Muscle of leg (tissue), 3 donors: ENCODE measurements at regions not wholly inside any gene's neighbourhood (a gene's known extent, or its start where the extent isn't known, plus 50 kb on each side); places are given as distances from the start of the nearest gene placed in this dataset.

Experiments used
- DNase-seq: peaks from one replicate; pipeline ENCODE4 v3.0.0; 2013
- H3K27ac ChIP-seq: one replicate; pipeline ENCODE4 v1.5.1; 2013; ENCODE audit warnings: mild to moderate bottlenecking, low read length, control low read depth
- H3K27me3 ChIP-seq: one replicate; pipeline ENCODE4 v1.6.1; 2013; ENCODE audit warnings: low read length; ENCODE audit not compliant: control insufficient read depth, insufficient read depth
- H3K36me3 ChIP-seq: one replicate; pipeline ENCODE4 v1.6.1; 2013; ENCODE audit warnings: low read length; ENCODE audit not compliant: control insufficient read depth, insufficient read depth
- H3K4me1 ChIP-seq: one replicate; pipeline ENCODE4 v1.6.1; 2013; ENCODE audit warnings: low read length; ENCODE audit not compliant: control insufficient read depth, insufficient read depth
- H3K4me3 ChIP-seq: one replicate; pipeline ENCODE4 v1.5.1; 2013; ENCODE audit warnings: low read length, control low read depth
- H3K9me3 ChIP-seq: replicated peaks from 2 replicates; pipeline ENCODE4 v1.6.1; 2013; ENCODE audit warnings: low read depth, low read length; ENCODE audit not compliant: control insufficient read depth
- WGBS: methylation state at CpG from one replicate; pipeline ENCODE4 v1.1.5; 2013; ENCODE audit warnings: missing lambda C conversion rate; ENCODE audit not compliant: insufficient coverage; 5-methylcytosine and 5-hydroxymethylcytosine counted together

- no peak overlapping the region for H3K4me3 ChIP-seq
- DNase-seq: no peak
- H3K27ac ChIP-seq: no peak overlapping the region
- 62% methylated on average over 7 of the region's 7 CpGs for WGBS
- H3K9me3 ChIP-seq: no peaks in the 10 kb centered on the region
- H3K36me3 ChIP-seq: no peaks in the 10 kb centered on the region
- no peaks in the 10 kb centered on the region for H3K4me1 ChIP-seq
- no peaks in the 10 kb centered on the region for H3K27me3 ChIP-seq
Measured at GRCh38 chr7:30212701-30213111, 71.7 kb upstream of the ZNRF2 start.

- H3K4me1 ChIP-seq: no peaks in the 10 kb centered on the region
- DNase-seq: no peak
- H3K9me3 ChIP-seq: no peaks in the 10 kb centered on the region
- H3K4me3 ChIP-seq: no peak overlapping the region
- no peaks in the 10 kb centered on the region for H3K27me3 ChIP-seq
- H3K36me3 ChIP-seq: no peaks in the 10 kb centered on the region
- no peak overlapping the region for H3K27ac ChIP-seq
Measured at GRCh38 chr7:30213637-30214036, 70.8 kb upstream of the ZNRF2 start.

- DNase-seq: no peak
Measured at GRCh38 chr7:30214651-30215137, 69.7 kb upstream of the ZNRF2 start.

GRCh38 chr7:30221764-30222163 is 62.6 kb upstream of the ZNRF2 start:
- WGBS: no CpG with 5 or more reads among the region's 5 CpGs
- H3K27ac ChIP-seq: no peak overlapping the region
- no peak for DNase-seq
- no peaks in the 10 kb centered on the region for H3K36me3 ChIP-seq
- no peaks in the 10 kb centered on the region for H3K27me3 ChIP-seq
- H3K4me3 ChIP-seq: no peak overlapping the region
- peaks cover 16% of the 10 kb centered on the region for H3K4me1 ChIP-seq
- peaks cover 9% of the 10 kb centered on the region for H3K9me3 ChIP-seq

More at GRCh38 chr7:30214651-30215137, 69.7 kb upstream of the ZNRF2 start:
- Histone ChIP-seq H3K27me3 (no peaks in the 10 kb centered on the region), H3K27ac (no peak overlapping the region), H3K4me1 (no peaks in the 10 kb centered on the region), H3K36me3 (no peaks in the 10 kb centered on the region), H3K9me3 (no peaks in the 10 kb centered on the region), H3K4me3 (no peak overlapping the region)
- WGBS: 78% methylated on average over 4 of the region's 8 CpGs

GRCh38 chr7:30222515-30223215 is 61.7 kb upstream of the ZNRF2 start:
- H3K27ac ChIP-seq: no peak overlapping the region
- H3K36me3 ChIP-seq: no peaks in the 10 kb centered on the region
- peaks cover 9% of the 10 kb centered on the region for H3K9me3 ChIP-seq
- WGBS: 32% methylated on average over 5 of the region's 8 CpGs
- no peak for DNase-seq
- no peaks in the 10 kb centered on the region for H3K27me3 ChIP-seq
- H3K4me1 ChIP-seq: peaks cover 19% of the 10 kb centered on the region
- H3K4me3 ChIP-seq: no peak overlapping the region

GRCh38 chr7:30223896-30224295 is 60.5 kb upstream of the ZNRF2 start:
- H3K27ac ChIP-seq: no peak overlapping the region
- no peak overlapping the region for H3K4me3 ChIP-seq
- peaks cover 9% of the 10 kb centered on the region for H3K9me3 ChIP-seq
- DNase-seq: no peak
- no CpG with 5 or more reads among the region's 2 CpGs for WGBS
- H3K36me3 ChIP-seq: no peaks in the 10 kb centered on the region
- peaks cover 22% of the 10 kb centered on the region for H3K4me1 ChIP-seq
- no peaks in the 10 kb centered on the region for H3K27me3 ChIP-seq

- H3K4me1 ChIP-seq: peaks cover 22% of the 10 kb centered on the region
- peak; percentile 40 for DNase-seq
- peak overlapping the region; percentile 83 for H3K27ac ChIP-seq
- no peaks in the 10 kb centered on the region for H3K36me3 ChIP-seq
- WGBS: 0% methylated on average over 1 of the region's 3 CpGs
- no peaks in the 10 kb centered on the region for H3K27me3 ChIP-seq
- peaks cover 9% of the 10 kb centered on the region for H3K9me3 ChIP-seq
- H3K4me3 ChIP-seq: no peak overlapping the region
Measured at GRCh38 chr7:30224511-30225062, 59.8 kb upstream of the ZNRF2 start.

- H3K36me3 ChIP-seq: no peaks in the 10 kb centered on the region
- H3K27me3 ChIP-seq: no peaks in the 10 kb centered on the region
- H3K27ac ChIP-seq: peak overlapping the region; percentile 83
- peaks cover 7% of the 10 kb centered on the region for H3K9me3 ChIP-seq
- H3K4me1 ChIP-seq: peaks cover 22% of the 10 kb centered on the region
- DNase-seq: peak; percentile 91
- WGBS: 40% methylated on average over 1 of the region's 7 CpGs
- no peak overlapping the region for H3K4me3 ChIP-seq
Measured at GRCh38 chr7:30225863-30226613, 58.4 kb upstream of the ZNRF2 start.

- Histone ChIP-seq H3K36me3 (no peaks in the 10 kb centered on the region), H3K4me1 (peaks cover 22% of the 10 kb centered on the region), H3K9me3 (peaks cover 7% of the 10 kb centered on the region), H3K4me3 (no peak overlapping the region), H3K27ac (peak overlapping the region; percentile 83), H3K27me3 (no peaks in the 10 kb centered on the region)
- no peak for DNase-seq
- WGBS: 45% methylated on average over 9 of the region's 12 CpGs
Measured at GRCh38 chr7:30226614-30227268, 57.7 kb upstream of the ZNRF2 start.

- no CpG with 5 or more reads among the region's 1 CpG for WGBS
Measured at GRCh38 chr7:30231271-30231670, 53.1 kb upstream of the ZNRF2 start.

More at GRCh38 chr7:30231271-30231670, 53.1 kb upstream of the ZNRF2 start:
- Histone ChIP-seq H3K36me3 (no peaks in the 10 kb centered on the region), H3K27ac (no peak overlapping the region), H3K9me3 (no peaks in the 10 kb centered on the region), H3K4me3 (no peak overlapping the region), H3K27me3 (no peaks in the 10 kb centered on the region), H3K4me1 (peaks cover 12% of the 10 kb centered on the region)
- DNase-seq: no peak
